ENCODE measurements at regions not wholly inside any gene's neighbourhood (a gene's known extent, or its start where the extent isn't known, plus 50 kb on each side); places are given as distances from the start of the nearest gene placed in this dataset.

DNA sequence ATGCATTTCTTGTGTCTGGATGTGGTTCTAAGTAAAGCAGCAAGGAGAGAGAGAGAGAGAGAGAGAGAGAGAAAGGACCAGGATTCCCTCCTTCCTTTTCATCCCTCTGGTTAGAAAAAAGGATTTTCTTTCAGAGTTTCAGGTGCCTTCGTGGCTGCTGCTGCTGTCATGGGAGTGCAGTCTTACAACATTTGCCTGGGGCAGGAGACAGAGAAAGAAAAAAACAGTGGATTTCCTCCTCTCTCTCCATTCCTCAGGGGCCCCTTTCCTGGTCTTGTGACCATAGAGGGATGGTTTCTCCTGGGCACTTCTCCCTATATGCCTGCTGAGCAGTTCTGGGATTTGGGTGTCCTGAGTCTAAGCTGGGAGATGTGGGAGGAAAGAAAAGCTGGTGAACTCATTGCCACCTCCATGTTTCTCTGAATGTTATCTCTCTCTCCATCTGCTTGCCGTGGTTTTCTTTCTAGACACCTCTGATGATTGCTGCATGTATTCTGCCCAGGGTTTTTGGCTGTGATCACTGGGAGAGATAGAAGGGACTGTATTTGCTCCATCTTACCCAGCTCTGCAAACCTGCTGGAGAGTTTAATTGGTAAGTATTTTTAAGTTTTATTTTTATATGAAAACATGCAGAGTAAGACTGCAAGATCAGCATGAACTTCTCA, 142.4 kb upstream of the RGMA start:
- no peak for DNase-seq
- ATAC-seq = no peak
- TF ChIP-seq, protein P1, sequence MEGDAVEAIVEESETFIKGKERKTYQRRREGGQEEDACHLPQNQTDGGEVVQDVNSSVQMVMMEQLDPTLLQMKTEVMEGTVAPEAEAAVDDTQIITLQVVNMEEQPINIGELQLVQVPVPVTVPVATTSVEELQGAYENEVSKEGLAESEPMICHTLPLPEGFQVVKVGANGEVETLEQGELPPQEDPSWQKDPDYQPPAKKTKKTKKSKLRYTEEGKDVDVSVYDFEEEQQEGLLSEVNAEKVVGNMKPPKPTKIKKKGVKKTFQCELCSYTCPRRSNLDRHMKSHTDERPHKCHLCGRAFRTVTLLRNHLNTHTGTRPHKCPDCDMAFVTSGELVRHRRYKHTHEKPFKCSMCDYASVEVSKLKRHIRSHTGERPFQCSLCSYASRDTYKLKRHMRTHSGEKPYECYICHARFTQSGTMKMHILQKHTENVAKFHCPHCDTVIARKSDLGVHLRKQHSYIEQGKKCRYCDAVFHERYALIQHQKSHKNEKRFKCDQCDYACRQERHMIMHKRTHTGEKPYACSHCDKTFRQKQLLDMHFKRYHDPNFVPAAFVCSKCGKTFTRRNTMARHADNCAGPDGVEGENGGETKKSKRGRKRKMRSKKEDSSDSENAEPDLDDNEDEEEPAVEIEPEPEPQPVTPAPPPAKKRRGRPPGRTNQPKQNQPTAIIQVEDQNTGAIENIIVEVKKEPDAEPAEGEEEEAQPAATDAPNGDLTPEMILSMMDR (IDR thresholded peaks at IDR 0.05) = no peak
- Histone ChIP-seq H3K4me3 (no peak overlapping the region), H3K4me1 (ENCODE audit: low read depth) (no peaks in the 10 kb centered on the region), H3K9me3 (no peaks in the 10 kb centered on the region), H3K36me3 (ENCODE audit: low read depth) (no peaks in the 10 kb centered on the region)
- intact Hi-C loops (cut with DNase I, micrococcal nuclease) = no loop called here

DNA sequence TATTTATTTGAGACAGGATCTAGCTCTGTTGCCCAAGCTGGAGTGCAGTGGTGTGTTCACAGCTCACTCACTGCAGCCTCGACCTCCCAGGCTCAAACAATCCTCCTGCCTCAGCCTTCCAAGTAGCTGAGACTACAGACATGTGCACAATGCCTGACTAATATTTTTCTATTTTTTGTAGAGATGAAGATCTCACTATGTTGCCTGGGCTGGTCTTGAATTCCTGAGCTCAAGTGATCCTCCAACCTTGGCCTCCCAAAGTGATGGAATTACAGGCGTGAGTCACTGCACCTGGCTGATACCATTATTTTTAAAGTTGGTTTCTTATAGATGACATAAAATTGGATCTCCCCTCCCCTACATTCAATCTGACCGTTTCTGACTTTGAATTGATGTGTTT, 139.5 kb upstream of the RGMA start:
- TF ChIP-seq, protein P1 (IDR thresholded peaks at IDR 0.05) = no peak

DNA sequence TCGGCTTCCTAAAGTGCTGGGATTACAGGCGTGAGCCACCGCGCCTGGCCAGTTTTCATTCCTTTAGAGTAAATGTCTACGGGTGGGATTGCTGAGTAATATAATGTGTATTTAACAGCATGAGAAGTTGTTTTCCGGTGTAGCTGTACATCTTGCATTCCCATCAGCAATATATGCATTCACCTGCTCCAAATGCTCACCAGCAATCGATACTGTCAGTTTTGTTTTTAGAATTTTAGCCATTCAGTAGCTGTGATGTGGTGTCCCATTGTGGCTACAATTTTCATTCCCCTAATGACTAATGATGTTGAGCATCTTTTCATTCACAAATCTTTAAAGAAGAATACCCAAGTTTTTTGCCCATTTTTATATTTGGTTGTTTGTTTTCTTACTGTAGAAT, 134.8 kb upstream of the RGMA start:
- DNase-seq = no peak
- no peaks in the 10 kb centered on the region for H3K4me1 ChIP-seq (ENCODE audit: low read depth)
- no peak overlapping the region for H3K4me3 ChIP-seq
- no peak for ATAC-seq
- H3K9me3 ChIP-seq = no peaks in the 10 kb centered on the region
- TF ChIP-seq, protein P1 (IDR thresholded peaks at IDR 0.05) = no peak
- no peaks in the 10 kb centered on the region for H3K36me3 ChIP-seq (ENCODE audit: low read depth)
- intact Hi-C loops (cut with DNase I, micrococcal nuclease) = no loop called here

More for the DNA sequence above, 139.5 kb upstream of the RGMA start:
- no peaks in the 10 kb centered on the region for H3K36me3 ChIP-seq (ENCODE audit: low read depth)
- DNase-seq (no peak), ATAC-seq (no peak)
- no peaks in the 10 kb centered on the region for H3K4me1 ChIP-seq (ENCODE audit: low read depth)
- H3K9me3 ChIP-seq = no peaks in the 10 kb centered on the region
- H3K4me3 ChIP-seq = no peak overlapping the region
- intact Hi-C loops (cut with DNase I, micrococcal nuclease) = no loop called here

DNA sequence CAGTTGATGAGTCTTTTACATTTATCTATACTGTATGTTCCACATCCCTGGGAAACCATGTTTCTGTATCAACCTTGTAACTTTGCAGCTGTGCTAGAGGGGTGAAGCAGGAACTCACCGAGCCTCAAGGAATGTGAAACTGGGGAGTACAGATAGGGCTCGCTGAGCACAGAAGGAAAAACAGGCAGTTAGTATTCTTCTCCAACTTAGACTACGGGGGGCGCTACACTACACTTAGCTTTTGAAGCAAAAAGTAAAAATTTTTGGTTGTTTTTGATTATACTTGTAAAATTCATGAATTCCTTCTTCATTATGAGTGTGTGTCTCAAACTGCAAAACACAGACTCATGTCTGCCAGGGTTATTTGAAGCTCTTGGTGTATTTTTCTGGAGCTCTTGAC, 132.7 kb upstream of the RGMA start:
- Histone ChIP-seq H3K9me3 (no peaks in the 10 kb centered on the region), H3K4me3 (no peak overlapping the region), H3K4me1 (ENCODE audit: low read depth) (no peaks in the 10 kb centered on the region), H3K36me3 (ENCODE audit: low read depth) (no peaks in the 10 kb centered on the region)
- no peak for DNase-seq
- intact Hi-C loops (cut with DNase I, micrococcal nuclease) = no loop called here
- ATAC-seq = no peak
- TF ChIP-seq, protein P1 (IDR thresholded peaks at IDR 0.05) = no peak

DNA sequence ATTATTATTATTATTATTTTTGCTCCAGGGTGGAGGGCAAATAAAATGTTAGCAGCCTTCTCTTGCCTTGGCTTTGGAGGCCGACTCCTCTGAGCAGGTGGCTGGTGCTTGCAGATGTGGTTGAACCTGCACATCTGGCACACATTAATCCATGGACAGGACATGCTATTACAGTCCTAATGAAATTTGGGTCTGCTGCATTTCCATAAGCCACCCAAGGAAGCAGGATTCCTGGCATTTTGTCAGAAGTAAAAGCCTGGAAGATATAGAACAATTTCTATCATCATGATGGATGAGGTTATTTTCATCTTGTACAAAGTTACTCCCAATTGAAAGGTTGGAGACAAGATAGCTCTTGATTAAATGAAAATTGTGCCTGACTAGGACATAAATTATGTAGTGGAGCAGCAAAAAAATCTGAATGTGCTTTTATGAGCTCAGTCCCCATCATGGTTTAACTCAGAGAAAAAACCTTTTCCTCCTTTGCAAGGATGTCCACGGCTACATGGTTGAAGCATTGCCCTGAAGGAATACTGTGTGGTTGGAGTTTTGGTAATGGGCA, 130.9 kb upstream of the RGMA start:
- DNase-seq = no peak

More for the DNA sequence above, 130.9 kb upstream of the RGMA start:
- ATAC-seq = no peak
- Histone ChIP-seq H3K36me3 (ENCODE audit: low read depth) (no peaks in the 10 kb centered on the region), H3K4me3 (no peak overlapping the region), H3K4me1 (ENCODE audit: low read depth) (no peaks in the 10 kb centered on the region), H3K9me3 (no peaks in the 10 kb centered on the region)
- intact Hi-C loops (cut with DNase I, micrococcal nuclease) = no loop called here
- TF ChIP-seq, protein P1 (IDR thresholded peaks at IDR 0.05) = no peak

All from mucosa of descending colon (tissue), 3 donors.